ENCODE measurements at regions not wholly inside any gene's neighbourhood (a gene's known extent, or its start where the extent isn't known, plus 50 kb on each side); places are given as distances from the start of the nearest gene placed in this dataset.
"Not testable (repeated sequence)": the region's sequence is repeated elsewhere in the genome, so short reads cannot be mapped to it uniquely, and the experiment has no call there.

DNA sequence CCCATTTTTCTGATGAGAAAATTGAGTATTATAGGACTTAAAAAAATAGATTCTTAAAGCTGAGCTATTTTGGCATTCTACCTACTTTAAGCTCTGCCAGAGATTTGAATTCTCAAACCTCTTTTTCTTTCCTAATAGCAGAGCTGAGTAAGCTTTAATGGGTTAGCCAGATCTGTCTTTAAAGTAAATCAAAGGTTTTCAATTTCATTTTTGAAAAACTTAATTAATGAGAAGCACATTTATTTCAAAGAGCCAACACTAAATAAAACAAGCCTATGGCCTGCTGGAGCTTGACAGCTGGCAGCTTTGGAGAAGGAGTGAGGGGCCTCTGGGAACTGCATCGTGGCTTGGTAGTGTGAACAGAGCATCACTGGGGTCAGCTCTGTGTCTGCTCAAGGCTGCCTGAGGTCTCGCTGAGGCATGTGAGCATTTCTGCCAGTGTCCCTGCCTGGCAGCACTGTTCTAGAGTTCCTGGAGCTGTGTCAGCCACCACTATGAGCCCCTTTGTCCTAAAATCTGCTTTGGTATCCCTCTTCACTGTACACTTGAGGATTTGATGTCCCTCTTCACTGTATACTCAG, 50.4 kb upstream of the PRSS23 start:
- no peak for DNase-seq

DNA sequence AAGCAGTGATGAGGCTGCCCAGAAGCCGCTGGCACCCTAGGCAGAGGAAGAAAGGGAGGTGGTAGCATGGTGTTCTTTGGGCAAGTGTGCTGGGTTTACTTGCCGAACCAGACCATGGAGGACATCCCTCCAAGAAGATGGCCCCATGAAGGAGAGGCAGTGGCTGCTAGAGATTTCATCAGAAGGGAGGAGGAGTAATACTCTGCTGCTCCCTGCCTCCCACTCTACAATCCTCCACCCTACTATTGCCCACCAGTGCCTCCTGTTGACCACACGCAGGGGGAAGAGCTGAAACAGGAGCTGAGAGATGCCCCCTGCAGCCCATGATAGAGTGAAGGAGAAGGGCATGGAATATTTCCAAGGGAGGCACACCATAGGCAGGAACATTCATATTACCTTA, 51.0 kb upstream of the PRSS23 start:
- DNase-seq, result no peak

DNA sequence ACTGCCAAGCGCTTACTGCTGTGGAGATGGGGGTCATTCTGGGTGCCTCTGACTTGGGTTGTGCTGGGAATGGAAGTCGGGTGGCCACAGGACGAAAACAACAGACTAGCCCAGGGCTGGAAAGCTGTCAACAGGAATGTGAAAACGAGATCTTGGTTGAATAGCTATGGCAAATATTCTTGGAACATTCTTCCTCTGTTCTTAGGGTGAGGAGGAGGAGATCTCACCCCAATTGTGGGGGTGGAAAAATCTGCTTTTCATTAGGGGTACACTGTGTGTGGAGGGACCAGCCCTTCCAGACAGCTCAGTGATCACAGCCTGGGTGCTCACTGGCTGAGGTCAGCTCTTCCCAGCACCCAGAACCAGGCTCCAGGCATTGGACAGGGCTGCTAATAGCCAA, 52.0 kb upstream of the PRSS23 start:
- no peak for DNase-seq

DNA sequence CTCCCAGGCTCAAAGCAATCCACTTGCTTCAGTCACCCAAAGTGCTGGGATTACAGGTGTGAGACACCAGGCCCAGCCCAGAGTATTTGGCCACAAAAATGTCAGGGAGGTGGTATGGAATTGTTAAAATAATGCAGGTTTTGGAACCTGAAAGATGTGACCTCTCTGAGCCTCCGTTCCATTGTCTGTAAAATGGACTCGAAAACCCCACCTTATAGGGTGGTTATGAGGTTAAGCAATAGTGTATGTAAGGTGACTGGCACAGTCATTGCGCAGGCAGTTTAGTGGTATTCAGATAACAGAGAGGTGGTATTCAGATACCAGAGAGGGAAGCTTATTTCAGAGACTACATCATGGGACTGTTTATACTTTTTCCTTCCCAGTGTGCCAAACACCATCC, 52.5 kb upstream of the PRSS23 start:
- no peak for DNase-seq

GRCh38 chr11:86746514-86746913, 53.8 kb upstream of the PRSS23 start:
- no peak for DNase-seq

GRCh38 chr11:86745571-86745970, 54.8 kb upstream of the PRSS23 start:
- no peak for DNase-seq

GRCh38 chr11:86743223-86744118, 56.9 kb upstream of the PRSS23 start:
- DNase-seq, result peak; percentile 99

DNA sequence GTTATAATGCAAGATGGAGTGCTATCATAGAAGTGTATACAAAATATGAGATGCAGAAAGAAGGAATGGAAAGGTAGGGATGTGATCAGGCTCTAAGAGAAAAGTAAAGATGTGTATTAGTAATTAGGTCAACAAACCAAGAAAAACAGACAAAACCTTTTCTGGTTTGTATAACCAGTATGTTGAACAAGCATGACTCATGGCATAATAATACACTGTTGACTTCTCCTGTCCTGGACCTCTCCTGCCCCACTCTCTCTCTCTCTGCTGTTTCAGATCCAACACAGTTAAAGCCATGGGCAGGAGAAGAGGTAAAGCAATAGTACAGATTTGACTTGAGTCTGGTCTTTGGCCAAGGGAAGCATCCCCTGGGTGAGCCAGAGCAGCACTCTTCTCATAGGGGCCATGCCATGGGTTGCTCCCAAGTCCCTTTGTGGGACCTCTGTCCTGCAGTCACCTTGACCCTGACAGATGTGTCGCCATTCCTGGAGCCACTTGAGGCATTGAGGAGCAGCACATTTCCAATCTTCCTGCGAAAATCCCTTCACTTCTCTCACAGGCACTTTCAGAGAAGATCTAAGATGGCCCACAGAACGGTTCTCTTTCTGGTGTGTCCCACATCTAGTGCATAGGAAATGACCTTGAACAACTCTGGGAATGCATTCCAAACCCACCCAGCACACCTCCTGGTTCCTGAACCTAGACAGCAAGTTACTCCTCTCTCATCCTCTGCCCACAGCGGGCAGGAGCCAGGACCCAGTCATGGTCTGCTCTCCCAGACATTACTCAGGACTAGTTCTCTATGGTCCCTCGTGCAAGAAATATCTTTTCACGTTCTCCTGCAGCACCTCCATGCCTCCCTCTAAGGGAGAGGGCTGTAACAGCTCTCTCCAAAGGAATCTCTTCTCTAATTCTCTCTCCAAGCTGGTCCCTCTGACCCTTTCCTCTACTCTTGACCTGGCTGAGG, 58.2 kb upstream of the PRSS23 start:
- DNase-seq, result peak; percentile 95

DNA sequence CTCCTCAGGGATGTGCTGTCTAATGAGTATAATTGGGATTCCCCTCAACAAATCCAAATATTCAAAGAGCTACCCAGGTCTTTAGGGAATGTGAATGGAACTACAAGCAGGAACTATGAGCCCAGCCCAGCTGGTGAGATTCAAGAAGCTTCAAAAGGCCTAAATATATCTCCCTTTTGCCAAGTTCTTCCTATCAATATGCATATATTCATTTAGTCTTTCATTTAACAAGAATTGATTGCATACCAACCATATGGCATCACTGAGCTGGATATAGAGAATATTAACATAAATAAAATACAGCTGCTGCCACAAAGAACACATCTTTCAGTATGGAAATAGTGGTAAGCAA, 58.9 kb upstream of the PRSS23 start:
- no peak for DNase-seq

GRCh38 chr11:86740628-86741483, 59.5 kb upstream of the PRSS23 start:
- peak; percentile 98 for DNase-seq

DNA sequence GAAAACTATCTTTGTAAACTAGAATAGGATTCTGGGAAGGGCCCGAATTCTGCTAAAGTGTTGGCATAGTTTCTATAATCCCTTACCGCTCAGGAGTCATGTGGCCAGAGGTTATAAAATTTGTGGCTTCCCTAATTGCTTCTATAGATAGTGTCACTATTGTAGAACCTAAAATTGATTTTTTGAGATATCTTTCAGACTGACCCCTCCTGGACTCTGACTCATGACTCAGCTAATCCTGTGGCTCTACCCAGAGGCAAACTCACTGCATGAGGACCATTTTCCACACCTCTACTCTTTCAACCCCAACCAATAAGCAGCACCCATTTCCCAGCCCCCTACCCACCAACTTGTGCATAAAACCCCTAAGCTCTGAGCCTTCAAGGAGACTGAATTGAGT, 61.8 kb upstream of the PRSS23 start:
- peak; percentile 43 for DNase-seq

DNA sequence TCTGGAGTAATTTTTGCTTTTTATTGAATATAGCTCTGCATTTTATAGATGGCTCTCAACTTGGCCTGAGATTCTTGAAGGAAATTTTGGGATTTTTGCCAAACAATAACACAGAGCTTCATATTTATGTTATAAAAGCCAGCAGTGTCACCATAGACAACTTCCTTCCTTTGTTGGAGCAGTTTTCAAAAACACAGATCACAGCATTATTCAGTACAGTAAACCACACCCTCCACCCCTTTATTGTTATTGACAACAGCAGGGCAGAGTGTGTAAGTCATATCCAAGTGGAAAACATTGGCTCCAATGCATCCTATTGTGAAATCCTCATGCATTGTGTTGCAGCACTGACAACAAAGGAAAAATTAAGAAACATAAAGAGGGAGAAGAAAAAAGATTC, 62.6 kb upstream of the PRSS23 start:
- DNase-seq, result peak; percentile 70

- no peak for DNase-seq
Measured at GRCh38 chr11:86737230-86737629, 63.1 kb upstream of the PRSS23 start.

DNA sequence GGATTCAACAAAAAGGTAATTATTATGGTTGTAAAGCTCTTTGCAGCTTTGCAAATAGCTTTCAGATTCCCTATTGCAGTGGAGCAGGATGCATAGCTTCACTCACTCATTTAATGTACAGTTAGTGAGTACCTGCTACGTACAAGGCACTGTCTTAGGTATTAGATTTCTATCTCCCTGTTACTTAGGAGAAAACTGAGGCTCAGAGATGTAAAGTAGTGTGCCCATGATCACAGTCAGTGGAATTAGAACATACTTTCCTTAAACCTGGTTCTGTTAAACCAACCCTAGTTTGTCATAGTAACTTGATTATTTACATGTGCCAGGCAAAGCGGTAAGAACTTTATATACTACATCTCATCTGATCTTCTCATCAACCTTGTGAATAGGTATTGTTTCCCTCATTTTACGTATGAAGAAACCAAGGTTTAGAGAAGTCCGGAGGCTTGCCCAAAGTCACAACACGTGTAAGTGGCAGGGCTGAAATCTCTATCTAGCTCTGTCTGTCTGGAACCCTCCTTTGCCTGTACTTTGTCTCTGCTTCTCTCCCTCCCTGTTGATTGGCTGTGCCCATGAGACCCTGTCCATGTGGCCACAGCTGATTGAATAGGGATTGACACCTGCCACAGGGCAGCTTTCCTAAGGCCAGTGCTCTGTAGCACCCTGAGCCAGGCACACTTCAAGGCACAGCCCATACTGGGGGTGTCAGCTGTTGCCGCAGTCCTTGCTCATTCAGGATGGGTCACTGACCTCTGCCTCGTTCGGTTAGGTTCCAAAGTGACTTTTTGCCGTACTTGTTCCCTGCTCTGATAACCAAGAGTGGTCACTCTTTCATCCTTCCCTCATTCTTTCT, 63.8 kb upstream of the PRSS23 start:
- no peak for DNase-seq

DNA sequence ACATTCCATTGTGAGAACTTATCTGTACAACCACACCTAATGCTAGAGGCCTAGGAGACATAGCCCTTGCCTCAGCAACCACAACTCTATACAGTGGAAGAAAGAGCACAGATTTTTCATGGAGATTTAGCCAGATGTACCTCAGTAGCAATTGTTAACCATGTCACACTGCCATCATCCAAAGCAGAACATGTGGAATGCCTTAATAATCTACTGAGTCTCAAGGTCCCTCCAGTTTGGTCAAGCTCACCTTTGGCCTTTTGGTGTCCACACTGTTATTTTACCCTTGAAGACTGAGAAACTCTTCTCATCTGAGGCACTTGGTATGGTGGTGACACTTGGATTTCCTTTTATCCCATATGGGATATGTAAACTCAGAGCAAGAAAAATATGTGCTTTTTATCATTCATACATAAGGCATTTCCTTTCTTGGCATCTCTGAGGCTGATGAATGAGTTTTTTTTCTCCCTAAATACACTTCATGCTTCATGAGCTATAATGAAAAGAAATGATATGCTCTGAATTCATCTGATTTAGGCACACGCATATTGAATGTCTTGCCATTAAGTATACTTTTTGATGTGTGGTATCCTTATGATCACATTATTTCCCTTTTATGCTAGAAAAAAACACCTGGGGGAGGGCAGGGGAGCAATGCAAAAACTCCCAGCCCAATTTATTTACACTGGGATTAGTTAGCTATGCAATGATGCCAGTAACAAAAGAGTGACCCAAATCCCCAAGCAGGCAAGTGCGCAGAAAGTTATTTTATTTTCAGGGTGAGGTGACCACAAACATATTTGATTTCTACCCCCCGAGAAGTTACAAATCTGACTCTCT, 63.3 kb upstream of the ME3 start:
- DNase-seq, result peak; percentile 96

- not testable (repeated sequence) for DNase-seq
Measured at GRCh38 chr11:86732739-86733138, 60.3 kb upstream of the ME3 start.

DNA sequence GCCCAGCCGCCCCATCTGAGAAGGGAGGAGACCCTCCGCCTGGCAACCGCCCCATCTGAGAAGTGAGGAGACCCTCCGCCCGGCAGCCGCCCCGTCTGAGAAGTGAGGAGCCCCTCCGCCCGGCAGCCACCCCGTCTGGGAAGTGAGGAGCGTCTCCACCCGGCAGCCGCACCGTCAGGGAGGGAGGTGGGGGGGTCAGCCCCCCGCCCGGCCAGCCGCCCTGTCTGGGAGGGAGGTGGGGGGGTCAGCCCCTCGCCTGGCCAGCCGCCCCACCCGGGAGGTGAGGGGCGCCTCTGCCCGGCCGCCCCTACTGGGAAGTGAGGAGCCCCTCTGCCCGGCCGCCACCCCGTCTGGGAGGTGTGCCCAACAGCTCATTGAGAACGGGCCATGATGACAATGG, 59.9 kb upstream of the ME3 start:
- DNase-seq, result not testable (repeated sequence)

DNA sequence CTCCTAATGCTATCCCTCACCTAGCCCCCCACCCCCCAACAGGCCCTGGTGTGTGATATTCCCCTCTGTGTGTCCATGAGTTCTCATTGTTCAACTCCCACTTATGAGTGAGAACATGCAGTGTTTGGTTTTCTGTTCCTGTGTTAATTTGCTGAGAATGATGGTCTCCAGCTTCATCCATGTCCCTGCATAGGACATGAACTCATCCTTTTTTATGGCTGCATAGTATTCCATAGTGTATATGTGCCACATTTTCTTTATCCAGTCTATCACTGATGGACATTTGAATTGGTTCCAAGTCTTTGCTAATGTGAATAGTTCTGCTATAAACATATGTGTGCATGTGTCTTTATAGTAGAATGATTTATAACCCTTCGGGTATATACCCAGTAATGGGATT, 57.2 kb upstream of the ME3 start:
- not testable (repeated sequence) for DNase-seq

DNA sequence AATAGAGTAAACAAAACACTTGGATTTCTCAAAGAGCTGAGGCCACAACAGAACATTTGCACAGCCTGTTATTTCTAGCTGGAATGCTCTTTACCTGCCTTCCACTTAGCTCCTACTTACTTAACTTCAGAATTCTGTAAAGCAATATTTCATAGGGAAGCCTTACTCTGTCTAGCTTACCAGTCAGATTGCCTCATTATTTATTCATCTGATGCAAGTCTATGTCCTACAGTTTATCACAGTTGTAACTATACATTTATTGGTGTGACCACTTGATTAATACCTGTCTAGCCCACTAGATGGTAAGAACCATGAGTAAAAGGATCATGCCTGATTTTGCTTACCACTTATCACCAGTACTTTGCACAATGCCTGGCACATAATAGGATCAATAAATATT, 56.1 kb upstream of the ME3 start:
- DNase-seq, result no peak

GRCh38 chr11:86726770-86727504, 54.5 kb upstream of the ME3 start:
- DNase-seq, result no peak

Data from HCEC 1CT (cell line).